ENCODE measurements at regions not wholly inside any gene's neighbourhood (a gene's known extent, or its start where the extent isn't known, plus 50 kb on each side); places are given as distances from the start of the nearest gene placed in this dataset.

DNA sequence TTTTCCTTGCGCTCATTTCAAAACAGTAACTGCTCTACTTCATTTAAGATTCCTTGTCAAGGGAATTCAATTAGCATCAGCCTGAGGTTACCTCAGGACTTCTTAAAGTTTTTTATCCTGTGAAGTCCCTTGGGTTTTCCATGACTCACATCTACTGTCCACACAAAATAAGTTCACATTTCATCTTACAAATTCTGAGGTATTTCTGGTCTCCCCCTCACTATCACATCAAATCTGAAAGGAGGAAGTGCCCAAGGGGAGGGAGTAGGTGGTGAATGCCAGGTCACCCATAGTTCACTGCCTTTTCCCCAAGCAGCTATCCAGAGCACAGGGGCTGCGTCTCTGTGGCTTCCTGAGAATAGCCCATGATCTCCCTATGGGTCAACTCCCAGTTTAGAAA lies 227.1 kb upstream of the NREP start:
- Histone ChIP-seq H3F3A (ENCODE audit: insufficient read depth, low read length) (no peaks in the 10 kb centered on the region), H3K9me2 (replicated peaks; ENCODE audit: insufficient read depth, low read length) (no peaks in the 10 kb centered on the region), H3K36me3 (replicated peaks; ENCODE audit: insufficient read depth, low read length) (no peaks in the 10 kb centered on the region), H3K27ac (ENCODE audit: low read length) (no peak overlapping the region), H2AFZ (ENCODE audit: low read length) (no peak overlapping the region), H3K4me1 (ENCODE audit: low read length) (no peaks in the 10 kb centered on the region), H3K4me2 (ENCODE audit: low read depth, low read length) (no peak overlapping the region), H3K9me3 (replicated peaks; ENCODE audit: insufficient read depth, low read length) (no peaks in the 10 kb centered on the region), H3K9ac (ENCODE audit: low read length) (no peak overlapping the region), H3K27me3 (replicated peaks; ENCODE audit: insufficient read depth, low read length) (no peaks in the 10 kb centered on the region), H3K4me3 (ENCODE audit: low read length) (no peak overlapping the region), H3K79me2 (ENCODE audit: low read length) (no peaks in the 10 kb centered on the region), H4K20me1 (ENCODE audit: insufficient read depth, low read length) (no peaks in the 10 kb centered on the region)
- no peak for DNase-seq
- TF ChIP-seq EZH2phosphoT487 (IDR thresholded peaks at IDR 0.05; ENCODE audit: low read length) (no peak), EZH2 (optimal IDR thresholded peaks at IDR 0.05; ENCODE audit: low read depth, low read length) (no peak), CTCF (IDR thresholded peaks at IDR 0.05; ENCODE audit: low read length) (no peak)

GRCh38 chr5:111983459-111983858 lies 226.5 kb upstream of the NREP start:
- H3K4me1 ChIP-seq (ENCODE audit: low read length): no peaks in the 10 kb centered on the region
- no peaks in the 10 kb centered on the region for H3K36me3 ChIP-seq (replicated peaks; ENCODE audit: insufficient read depth, low read length)
- no peaks in the 10 kb centered on the region for H3K9me3 ChIP-seq (replicated peaks; ENCODE audit: insufficient read depth, low read length)
- H4K20me1 ChIP-seq (ENCODE audit: insufficient read depth, low read length): no peaks in the 10 kb centered on the region
- TF ChIP-seq EZH2phosphoT487 (IDR thresholded peaks at IDR 0.05; ENCODE audit: low read length): no peak
- no peaks in the 10 kb centered on the region for H3K9me2 ChIP-seq (replicated peaks; ENCODE audit: insufficient read depth, low read length)
- H3K4me3 ChIP-seq (ENCODE audit: low read length): no peak overlapping the region
- H3K79me2 ChIP-seq (ENCODE audit: low read length): no peaks in the 10 kb centered on the region
- no peak for DNase-seq
- no peaks in the 10 kb centered on the region for H3K27me3 ChIP-seq (replicated peaks; ENCODE audit: insufficient read depth, low read length)
- no peak overlapping the region for H3K9ac ChIP-seq (ENCODE audit: low read length)
- no peak overlapping the region for H3K4me2 ChIP-seq (ENCODE audit: low read depth, low read length)
- H2AFZ ChIP-seq (ENCODE audit: low read length): no peak overlapping the region
- H3F3A ChIP-seq (ENCODE audit: insufficient read depth, low read length): no peaks in the 10 kb centered on the region
- H3K27ac ChIP-seq (ENCODE audit: low read length): no peak overlapping the region

GRCh38 chr5:111977436-111977829 lies 220.4 kb upstream of the NREP start:
- Histone ChIP-seq H2AFZ (ENCODE audit: low read length) (no peak overlapping the region), H3K79me2 (ENCODE audit: low read length) (no peaks in the 10 kb centered on the region), H3K4me3 (ENCODE audit: low read length) (no peak overlapping the region), H3K9me3 (replicated peaks; ENCODE audit: insufficient read depth, low read length) (no peaks in the 10 kb centered on the region), H3K4me1 (ENCODE audit: low read length) (no peaks in the 10 kb centered on the region), H3K9me2 (replicated peaks; ENCODE audit: insufficient read depth, low read length) (no peaks in the 10 kb centered on the region), H4K20me1 (ENCODE audit: insufficient read depth, low read length) (no peaks in the 10 kb centered on the region), H3K36me3 (replicated peaks; ENCODE audit: insufficient read depth, low read length) (no peaks in the 10 kb centered on the region), H3K4me2 (ENCODE audit: low read depth, low read length) (no peak overlapping the region), H3F3A (ENCODE audit: insufficient read depth, low read length) (no peaks in the 10 kb centered on the region), H3K27me3 (replicated peaks; ENCODE audit: insufficient read depth, low read length) (no peaks in the 10 kb centered on the region), H3K27ac (ENCODE audit: low read length) (no peak overlapping the region), H3K9ac (ENCODE audit: low read length) (no peak overlapping the region)
- DNase-seq: no peak
- TF ChIP-seq EZH2phosphoT487 (IDR thresholded peaks at IDR 0.05; ENCODE audit: low read length): no peak

- Histone ChIP-seq H3K4me3 (ENCODE audit: low read length) (no peak overlapping the region), H2AFZ (ENCODE audit: low read length) (no peak overlapping the region), H3F3A (ENCODE audit: insufficient read depth, low read length) (no peaks in the 10 kb centered on the region), H3K4me1 (ENCODE audit: low read length) (no peaks in the 10 kb centered on the region), H3K9me3 (replicated peaks; ENCODE audit: insufficient read depth, low read length) (no peaks in the 10 kb centered on the region), H3K9me2 (replicated peaks; ENCODE audit: insufficient read depth, low read length) (no peaks in the 10 kb centered on the region), H3K27me3 (replicated peaks; ENCODE audit: insufficient read depth, low read length) (no peaks in the 10 kb centered on the region), H4K20me1 (ENCODE audit: insufficient read depth, low read length) (no peaks in the 10 kb centered on the region), H3K36me3 (replicated peaks; ENCODE audit: insufficient read depth, low read length) (no peaks in the 10 kb centered on the region), H3K9ac (ENCODE audit: low read length) (no peak overlapping the region), H3K79me2 (ENCODE audit: low read length) (no peaks in the 10 kb centered on the region), H3K4me2 (ENCODE audit: low read depth, low read length) (no peak overlapping the region), H3K27ac (ENCODE audit: low read length) (no peak overlapping the region)
- DNase-seq: no peak
- TF ChIP-seq EZH2phosphoT487 (IDR thresholded peaks at IDR 0.05; ENCODE audit: low read length) (no peak), CTCF (IDR thresholded peaks at IDR 0.05; ENCODE audit: low read length) (no peak), EZH2 (optimal IDR thresholded peaks at IDR 0.05; ENCODE audit: low read depth, low read length) (no peak)
Observed at GRCh38 chr5:111976705-111977435, 219.9 kb upstream of the NREP start.

All from MM.1S (cell line).